DMS 273 (cell line): ENCODE measurements at regions not wholly inside any gene's neighbourhood (a gene's known extent, or its start where the extent isn't known, plus 50 kb on each side); places are given as distances from the start of the nearest gene placed in this dataset.
"Not testable (repeated sequence)": the region's sequence is repeated elsewhere in the genome, so short reads cannot be mapped to it uniquely, and the experiment has no call there.

Experiments used
- DNase-seq: peaks from one replicate; lab custom pipeline; 2025; ENCODE audit not compliant: unreplicated experiment; lab: John Stamatoyannopoulos, UW

GRCh38 chr11:37948258-37948657 is 1350.2 kb upstream of the RAG2 start:
- DNase-seq, result no peak

- DNase-seq, result no peak
Measured at GRCh38 chr11:37947821-37948220, 1349.8 kb upstream of the RAG2 start.

DNA sequence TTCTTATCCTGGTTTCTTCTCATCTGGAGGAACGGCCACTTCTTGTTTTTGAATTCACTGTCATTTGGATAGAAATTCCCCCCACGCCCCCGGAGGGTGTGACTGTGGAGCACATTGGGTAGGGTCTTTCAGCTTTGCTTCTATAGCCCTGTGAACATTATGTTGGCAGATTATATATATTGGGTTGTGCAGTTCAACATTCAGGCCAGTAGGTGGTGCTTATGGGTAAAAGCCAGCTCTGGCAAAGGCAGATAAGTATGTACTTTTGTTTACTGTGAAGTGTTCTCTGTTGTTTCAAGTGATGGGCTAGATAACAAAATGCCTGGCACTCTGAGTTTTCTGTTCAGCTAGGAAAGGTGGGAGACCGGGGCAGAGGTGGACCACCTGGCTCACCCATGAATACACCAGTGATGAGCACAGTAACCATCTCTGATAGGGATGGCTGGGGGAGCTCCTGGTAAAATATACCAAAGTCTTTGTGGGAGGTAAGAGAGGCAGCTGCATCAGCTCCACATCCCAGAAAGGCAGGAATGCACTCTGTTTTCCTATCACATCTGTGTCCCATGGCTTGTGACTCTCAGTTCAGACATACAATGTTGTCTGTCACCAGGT is 1348.2 kb upstream of the RAG2 start:
- peak; percentile 44 for DNase-seq

DNA sequence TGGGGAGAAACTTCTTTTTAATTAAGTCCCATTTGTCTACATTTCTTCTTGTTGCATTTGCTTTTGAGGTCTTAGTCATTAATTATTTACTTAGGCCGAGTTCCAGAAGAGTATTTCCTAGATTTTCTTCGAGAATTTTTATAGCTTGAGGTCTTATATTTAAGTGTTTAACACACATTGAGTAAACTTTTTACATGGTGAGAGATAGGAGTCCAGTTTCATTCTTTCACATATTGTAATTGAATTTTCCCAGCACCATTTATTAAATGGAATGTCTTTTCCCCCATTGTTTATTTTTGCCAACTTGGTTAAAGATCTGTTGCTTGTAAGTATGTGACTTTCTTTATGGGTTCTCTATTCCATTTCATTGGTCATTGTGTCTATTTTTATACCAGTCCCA is 1344.0 kb upstream of the RAG2 start:
- no peak for DNase-seq

DNA sequence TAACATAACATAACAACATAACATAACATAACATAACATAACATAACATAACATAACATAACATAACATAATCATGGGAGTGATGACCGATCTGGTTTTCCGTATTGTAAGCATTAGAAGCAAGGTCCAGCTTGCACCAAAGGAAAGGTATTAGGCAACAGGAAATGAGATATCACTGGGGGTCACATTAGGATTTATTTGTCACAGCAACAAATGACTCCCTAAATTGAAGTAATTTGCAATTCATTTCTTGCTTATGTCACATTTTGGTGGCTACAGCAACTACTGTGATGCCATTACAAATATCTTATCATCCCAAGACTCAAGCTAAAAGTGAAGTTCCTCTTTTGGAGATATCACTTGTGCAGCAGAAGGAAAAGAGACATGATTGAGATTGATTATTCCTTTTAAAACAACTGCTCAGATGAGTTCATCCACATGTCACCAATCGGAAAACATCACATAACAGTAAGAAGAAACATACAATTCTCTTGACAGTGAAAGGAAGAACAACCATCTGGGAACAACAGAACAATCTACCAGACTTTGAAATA is 1331.1 kb upstream of the RAG2 start:
- no peak for DNase-seq

GRCh38 chr11:37926772-37927171 is 1328.7 kb upstream of the RAG2 start:
- no peak for DNase-seq

GRCh38 chr11:37916331-37916730 is 1318.3 kb upstream of the RAG2 start:
- no peak for DNase-seq

DNA sequence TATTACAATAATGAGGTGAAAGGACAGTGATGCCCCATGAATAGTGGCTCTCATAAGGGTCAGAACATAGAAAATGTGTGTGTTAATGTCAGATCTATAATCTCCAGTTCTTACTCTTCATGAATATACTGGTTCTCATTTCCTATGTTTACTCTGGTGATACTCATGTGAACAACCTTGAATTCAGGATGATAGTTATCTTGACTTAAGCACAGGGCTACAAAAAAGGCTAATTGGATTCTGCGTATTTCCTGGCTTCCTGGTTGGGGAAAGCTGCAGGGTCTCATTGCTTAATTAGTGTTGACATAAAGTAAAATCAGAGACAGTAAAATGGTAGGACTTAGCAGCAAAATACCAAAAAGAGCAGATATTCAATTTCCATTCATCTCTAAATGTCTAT is 1316.8 kb upstream of the RAG2 start:
- DNase-seq, result no peak

DNA sequence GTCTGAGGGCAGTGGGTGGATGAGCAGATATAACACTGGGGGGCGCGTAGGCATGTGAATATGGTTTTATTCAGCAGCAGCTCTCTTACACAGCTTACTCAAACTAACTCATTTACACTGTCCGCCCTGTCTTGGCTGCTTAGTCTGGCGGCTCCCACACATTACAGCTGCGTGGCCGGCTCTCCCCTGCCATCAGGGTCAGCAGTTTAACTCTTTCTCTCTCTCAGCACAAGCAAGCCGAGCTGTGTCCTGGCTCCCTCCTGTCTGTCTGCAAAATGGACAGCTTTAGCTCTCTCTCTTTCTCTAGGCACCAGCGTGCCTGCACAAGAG is 1310.1 kb upstream of the RAG2 start:
- DNase-seq, result no peak

- no peak for DNase-seq
Measured at GRCh38 chr11:37907436-37908218, 1309.6 kb upstream of the RAG2 start.

GRCh38 chr11:37905707-37906417 is 1307.8 kb upstream of the RAG2 start:
- no peak for DNase-seq

- no peak for DNase-seq
Measured at GRCh38 chr11:37896016-37896415, 1298.0 kb upstream of the RAG2 start.

GRCh38 chr11:37881741-37882140 is 1283.7 kb upstream of the RAG2 start:
- DNase-seq, result no peak

DNA sequence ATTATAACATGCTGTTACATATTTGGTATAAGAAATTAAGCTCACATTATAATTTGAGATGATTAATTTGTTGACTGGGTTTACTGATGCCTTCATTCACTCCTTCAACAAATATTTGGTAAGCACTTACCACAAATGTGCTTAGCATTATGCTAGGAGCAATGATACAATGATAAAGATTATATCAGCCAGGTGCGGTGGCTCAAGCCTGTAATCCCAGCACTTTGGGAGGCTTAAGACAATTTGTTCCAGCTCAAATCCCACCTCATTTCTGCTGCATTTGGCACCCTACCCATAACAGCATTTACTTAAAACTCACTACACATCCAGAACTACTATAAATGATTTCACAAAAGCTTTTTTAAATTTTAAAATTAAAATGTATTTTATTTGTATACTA is 1263.6 kb upstream of the RAG2 start:
- DNase-seq, result no peak

GRCh38 chr11:37858806-37859537 is 1260.9 kb upstream of the RAG2 start:
- not testable (repeated sequence) for DNase-seq

DNA sequence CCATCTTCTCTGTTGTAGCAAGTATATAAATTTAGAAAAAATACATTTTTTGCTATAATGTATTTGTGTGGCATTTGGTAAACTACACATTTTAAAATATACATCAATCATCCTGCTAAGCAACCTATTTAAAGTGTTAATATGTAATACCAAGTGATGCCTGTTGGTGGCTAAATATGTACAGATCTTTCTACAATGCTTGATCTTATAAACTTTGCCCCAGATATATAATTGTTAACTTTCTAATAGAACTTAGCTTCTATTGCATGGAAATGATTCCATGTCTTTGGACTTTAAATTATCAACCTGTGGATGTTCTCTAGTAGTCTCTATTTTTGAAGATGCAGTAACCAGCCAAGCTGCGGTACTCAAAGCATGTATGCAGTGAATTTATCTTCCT is 1260.4 kb upstream of the RAG2 start:
- peak; percentile 5 for DNase-seq

GRCh38 chr11:37857726-37858125 is 1259.7 kb upstream of the RAG2 start:
- no peak for DNase-seq

- no peak for DNase-seq
Measured at GRCh38 chr11:37849706-37850105, 1251.7 kb upstream of the RAG2 start.

GRCh38 chr11:37843603-37844002 is 1245.6 kb upstream of the RAG2 start:
- DNase-seq, result no peak

DNA sequence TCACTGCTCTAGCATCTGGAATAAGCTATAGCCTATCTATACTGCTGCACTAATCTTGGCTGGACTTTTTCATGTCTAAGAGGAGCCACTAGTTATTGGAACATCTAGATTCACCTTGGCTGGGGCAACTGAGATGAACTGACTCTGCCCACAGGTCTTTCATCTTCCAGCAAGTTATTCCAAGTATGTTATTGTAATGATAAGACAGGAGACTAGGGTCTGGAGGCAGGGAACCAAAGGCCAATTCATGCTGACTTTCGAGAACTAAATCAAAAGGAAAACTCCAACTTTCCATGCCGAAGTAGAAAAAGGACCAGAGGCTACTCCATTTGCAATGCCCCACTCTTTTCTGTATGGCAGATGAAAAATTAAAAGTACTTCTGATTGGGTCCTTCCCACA is 1243.0 kb upstream of the RAG2 start:
- no peak for DNase-seq

DNA sequence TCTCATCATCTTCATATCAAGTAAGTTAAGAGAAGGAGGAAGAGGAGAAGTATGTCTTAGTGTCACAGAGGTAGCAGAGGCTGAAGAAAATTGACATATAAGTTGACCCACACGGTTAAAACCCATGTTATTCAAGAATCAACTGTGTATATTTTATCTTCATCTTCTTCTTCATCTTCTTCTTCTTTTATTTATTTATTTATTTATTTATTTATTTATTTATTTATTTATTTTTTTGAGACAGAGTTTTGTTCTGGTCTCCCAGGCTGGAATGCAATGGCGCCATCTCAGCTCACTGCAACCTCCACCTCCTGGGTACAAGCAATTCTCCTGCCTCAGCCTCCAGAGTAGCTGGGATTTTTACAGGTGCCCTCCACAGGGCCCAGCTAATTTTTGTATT is 1242.3 kb upstream of the RAG2 start:
- not testable (repeated sequence) for DNase-seq
